Suprapubic skin (tissue), 4 donors: ENCODE measurements at regions not wholly inside any gene's neighbourhood (a gene's known extent, or its start where the extent isn't known, plus 50 kb on each side); places are given as distances from the start of the nearest gene placed in this dataset.

Experiments
- CTCF ChIP-seq, 2 donors: fragments of 200-600 bp in 1 of 2; fragments of 450-650 bp in 1 of 2; sonication (generic) in 1 of 2; IDR thresholded peaks; one replicate each; pipeline ENCODE4 v1.5.1; 2016 to 2019; ENCODE audit warnings: antibody characterized with exemption in 2 of 2, mild to moderate bottlenecking in 1 of 2, moderate library complexity in 1 of 2
- EP300 ChIP-seq: sonication (generic); formaldehyde crosslinking; IDR thresholded peaks from one replicate; pipeline ENCODE4 v1.6.1; 2017; ENCODE audit warnings: antibody characterized with exemption
- POLR2A ChIP-seq, 2 donors: fragments of 450-650 bp; IDR thresholded peaks; one replicate each; pipeline ENCODE4 v1.6.1; 2017; ENCODE audit warnings: antibody characterized with exemption in 2 of 2, mild to moderate bottlenecking in 2 of 2, moderate library complexity in 2 of 2
- POLR2AphosphoS5 ChIP-seq, 3 donors: sonication (generic); formaldehyde crosslinking; IDR thresholded peaks; one replicate each; pipeline ENCODE4 v1.6.1; 2017; ENCODE audit warnings: antibody characterized with exemption in 3 of 3

- TF ChIP-seq POLR2A (IDR thresholded peaks at IDR 0.05) (no peak), CTCF (IDR thresholded peaks at IDR 0.05) (no peak), POLR2AphosphoS5 (IDR thresholded peaks at IDR 0.05) (no peak), EP300 (no peak)
Measured at GRCh38 chr3:55408193-55408826, 78.8 kb downstream of the WNT5A start.
